Neuronal stem cell (in vitro differentiated cells): ENCODE measurements at regions not wholly inside any gene's neighbourhood (a gene's known extent, or its start where the extent isn't known, plus 50 kb on each side); places are given as distances from the start of the nearest gene placed in this dataset.

Experiments used
- DNase-seq: peaks from one replicate; pipeline ENCODE4 v3.0.0-alpha.2; 2013; ENCODE audit warnings: low spot score
- H2AFZ ChIP-seq: one replicate; pipeline ENCODE4 v1.6.1; 2013; ENCODE audit warnings: mild to moderate bottlenecking, low read length, inconsistent platforms
- H2AK5ac ChIP-seq: 2 replicates; pipeline ENCODE4 v1.6.1; 2013; ENCODE audit warnings: low read depth, mild to moderate bottlenecking, inconsistent platforms, low read length, moderate library complexity, mixed read lengths
- H2BK120ac ChIP-seq: 2 replicates; pipeline ENCODE4 v1.6.1; 2013; ENCODE audit warnings: low read depth, mild to moderate bottlenecking, inconsistent platforms, low read length, moderate library complexity, mixed read lengths
- H2BK12ac ChIP-seq: one replicate; pipeline ENCODE4 v1.6.1; 2013; ENCODE audit warnings: low read length, inconsistent platforms
- H2BK15ac ChIP-seq: 2 replicates; pipeline ENCODE4 v1.6.1; 2013; ENCODE audit warnings: mild to moderate bottlenecking, low read length, inconsistent platforms, mixed read lengths
- H2BK5ac ChIP-seq: one replicate; pipeline ENCODE4 v1.6.1; 2013; ENCODE audit warnings: inconsistent platforms, mild to moderate bottlenecking, low read length, moderate library complexity
- H3K14ac ChIP-seq: one replicate; pipeline ENCODE4 v1.6.1; 2013; ENCODE audit warnings: low read length, inconsistent platforms
- H3K18ac ChIP-seq: 2 replicates; pipeline ENCODE4 v1.6.1; 2013; ENCODE audit warnings: low read length, inconsistent platforms
- H3K23ac ChIP-seq: 2 replicates; pipeline ENCODE4 v1.6.1; 2013; ENCODE audit warnings: low read depth, mild to moderate bottlenecking, mixed read lengths, low read length, inconsistent platforms; ENCODE audit not compliant: poor library complexity
- H3K27ac ChIP-seq: replicated peaks from 3 replicates; pipeline ENCODE4 v1.5.1; 2013; ENCODE audit warnings: low read length, inconsistent platforms
- H3K27me3 ChIP-seq, 3 experiments: 2 replicates each; pipeline ENCODE4 v1.6.1; 2013; ENCODE audit warnings: low read length in 3 of 3, mild to moderate bottlenecking in 2 of 3, inconsistent platforms in 1 of 3, low read depth in 1 of 3, mixed read lengths in 1 of 3, moderate library complexity in 1 of 3; ENCODE audit not compliant: control insufficient read depth in 3 of 3, insufficient read depth in 3 of 3
- H3K36me3 ChIP-seq, 2 donors: replicated peaks in 1 of 2; 2 replicates each; pipeline ENCODE4 v1.6.1; 2013; ENCODE audit warnings: low read length in 2 of 2; ENCODE audit not compliant: control insufficient read depth in 2 of 2, insufficient read depth in 2 of 2
- H3K4ac ChIP-seq: 2 replicates; pipeline ENCODE4 v1.6.1; 2013; ENCODE audit warnings: inconsistent platforms, mild to moderate bottlenecking, low read length, moderate library complexity
- H3K4me1 ChIP-seq, 2 donors: 1 replicate in 1 of 2; 2 replicates in 1 of 2; pipeline ENCODE4 v1.6.1; 2013; ENCODE audit warnings: low read length in 2 of 2, low read depth in 1 of 2; ENCODE audit not compliant: control insufficient read depth in 2 of 2, insufficient read depth in 1 of 2
- H3K4me2 ChIP-seq: one replicate; pipeline ENCODE4 v1.6.1; 2013; ENCODE audit warnings: mild to moderate bottlenecking, low read length, inconsistent platforms; ENCODE audit not compliant: insufficient read depth, poor library complexity, severe bottlenecking
- H3K4me3 ChIP-seq, 2 donors: 2 replicates each; pipeline ENCODE4 v1.5.1; 2013; ENCODE audit warnings: low read length in 2 of 2, mild to moderate bottlenecking in 2 of 2, inconsistent platforms in 1 of 2, moderate library complexity in 1 of 2
- H3K79me1 ChIP-seq: one replicate; pipeline ENCODE4 v1.6.1; 2013; ENCODE audit warnings: low read depth, mild to moderate bottlenecking, inconsistent platforms, low read length, moderate library complexity
- H3K9ac ChIP-seq: one replicate; pipeline ENCODE4 v1.6.1; 2013; ENCODE audit warnings: mild to moderate bottlenecking, low read depth, low read length, inconsistent platforms; ENCODE audit not compliant: poor library complexity
- H3K9me3 ChIP-seq, 2 donors: replicated peaks in 1 of 2; 2 replicates each; pipeline versions ENCODE3 to v1.6.1; 2013; ENCODE audit warnings: low read length in 2 of 2, mild to moderate bottlenecking in 2 of 2, inconsistent platforms in 1 of 2, low read depth in 1 of 2, mixed read lengths in 1 of 2, moderate library complexity in 1 of 2; ENCODE audit not compliant: control insufficient read depth in 2 of 2, insufficient read depth in 1 of 2
- H4K8ac ChIP-seq: one replicate; pipeline ENCODE4 v1.6.1; 2013; ENCODE audit warnings: low read depth, mild to moderate bottlenecking, inconsistent platforms, low read length, moderate library complexity
- H4K91ac ChIP-seq: one replicate; pipeline ENCODE4 v1.6.1; 2013; ENCODE audit warnings: low read length, low read depth, mild to moderate bottlenecking, inconsistent platforms; ENCODE audit not compliant: poor library complexity
- WGBS, 2 donors: extraction: QIAGEN DNeasy Blood & Tissue Kit; methylation state at CpG; one replicate each; pipeline ENCODE4 v1.1.7; 2013; ENCODE audit warnings: missing lambda C conversion rate in 2 of 2, mixed read lengths in 1 of 2; ENCODE audit not compliant: insufficient read length in 2 of 2, insufficient replicate concordance in 1 of 2; ENCODE audit errors: extremely low coverage in 2 of 2; 5-methylcytosine and 5-hydroxymethylcytosine counted together

DNA sequence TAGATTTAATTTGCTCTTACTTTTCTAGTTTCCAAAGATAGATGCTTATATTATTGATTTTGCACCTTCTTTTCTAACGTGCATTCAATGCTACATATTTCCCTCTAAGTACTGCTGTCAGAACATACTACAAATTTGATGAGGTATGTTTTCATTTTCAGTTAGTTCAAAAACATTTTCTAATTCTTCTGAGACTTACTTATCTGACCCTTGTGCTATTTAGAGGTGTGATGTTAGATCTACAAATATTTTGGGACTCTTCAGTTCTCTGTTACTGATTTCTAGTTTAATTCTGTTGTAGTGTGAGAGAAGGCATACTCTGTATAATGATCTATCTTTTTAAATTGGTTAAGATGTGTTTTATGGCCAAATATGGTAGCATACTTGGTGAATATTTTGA lies 97.8 kb upstream of the TMEM168 start:
- no peak overlapping the region for H2BK5ac ChIP-seq
- no peak overlapping the region for H4K8ac ChIP-seq
- no peak overlapping the region for H2BK15ac ChIP-seq
- no peak overlapping the region for H2BK120ac ChIP-seq
- no peak overlapping the region for H3K27ac ChIP-seq
- no peak overlapping the region for H3K18ac ChIP-seq
- peaks cover 0 to 8% of the 10 kb centered on the region in 2 donors for H3K36me3 ChIP-seq
- no peak overlapping the region for H3K4me3 ChIP-seq
- peaks cover 2 to 7% of the 10 kb centered on the region in 2 donors for H3K4me1 ChIP-seq
- H2AK5ac ChIP-seq: no peak overlapping the region
- DNase-seq: no peak
- no peak overlapping the region for H4K91ac ChIP-seq
- H2AFZ ChIP-seq: no peak overlapping the region
- no peak overlapping the region for H3K4me2 ChIP-seq
- peaks cover 1% of the 10 kb centered on the region for H3K79me1 ChIP-seq
- no peak overlapping the region for H2BK12ac ChIP-seq
- H3K14ac ChIP-seq: no peak overlapping the region
- H3K9ac ChIP-seq: no peak overlapping the region
- no peaks in the 10 kb centered on the region for H3K27me3 ChIP-seq
- no CpG with 5 or more reads among the region's 1 CpG for WGBS, 2 donors
- peaks cover 0 to 5% of the 10 kb centered on the region in 2 donors for H3K9me3 ChIP-seq
- no peak overlapping the region for H3K23ac ChIP-seq
- no peak overlapping the region for H3K4ac ChIP-seq

DNA sequence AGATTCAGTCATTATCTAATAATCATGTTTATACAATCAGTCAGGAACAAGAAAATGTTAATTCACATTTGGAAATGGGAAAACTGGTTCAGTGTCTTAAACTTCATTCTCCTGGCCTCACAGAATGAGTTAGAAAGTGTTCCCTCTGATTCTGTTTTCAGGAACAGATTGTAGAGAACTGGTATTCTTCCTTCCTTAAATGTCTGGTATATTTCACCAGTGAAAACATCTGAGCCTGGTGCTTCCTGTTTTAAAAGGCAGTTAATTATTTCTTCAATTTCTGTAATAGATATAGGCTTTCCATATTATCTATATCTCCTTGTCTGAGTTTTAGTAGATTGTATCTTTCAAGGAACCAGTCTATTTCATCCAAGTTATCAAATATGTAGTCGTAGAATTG lies 97.1 kb upstream of the TMEM168 start:
- H2AK5ac ChIP-seq: no peak overlapping the region
- no CpG with 5 or more reads among the region's 1 CpG for WGBS, 2 donors

DNA sequence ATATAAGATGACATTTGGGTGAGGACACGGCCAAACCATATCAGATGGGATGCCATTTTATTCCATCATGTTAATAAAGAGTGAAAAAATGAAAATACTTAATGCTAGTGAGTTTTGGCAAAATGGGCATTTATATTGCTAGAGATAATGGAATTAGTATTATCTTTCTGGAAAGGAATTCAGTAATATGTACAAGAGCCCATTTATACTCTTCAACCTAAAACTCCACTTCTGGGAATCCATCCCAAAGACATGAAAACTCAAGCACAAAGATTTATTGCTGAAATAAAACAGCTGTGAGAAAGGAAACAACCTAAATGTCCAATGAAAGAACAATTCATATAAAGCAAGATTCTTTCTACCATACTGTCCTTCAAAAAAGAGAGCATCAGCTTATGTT lies 96.0 kb upstream of the TMEM168 start:
- no CpG with 5 or more reads among the region's 1 CpG for WGBS, 2 donors
- H3K4ac ChIP-seq: no peak overlapping the region
- no peaks in the 10 kb centered on the region for H3K9me3 ChIP-seq
- no peak overlapping the region for H2BK15ac ChIP-seq
- no peak overlapping the region for H2BK5ac ChIP-seq
- H3K4me3 ChIP-seq: no peak overlapping the region
- no peak overlapping the region for H2BK12ac ChIP-seq
- H3K79me1 ChIP-seq: peaks cover 3% of the 10 kb centered on the region
- no peak overlapping the region for H2AK5ac ChIP-seq
- peaks cover 2 to 7% of the 10 kb centered on the region in 2 donors for H3K4me1 ChIP-seq
- no peak overlapping the region for H4K91ac ChIP-seq
- H3K9ac ChIP-seq: no peak overlapping the region
- no peak overlapping the region for H2AFZ ChIP-seq
- H4K8ac ChIP-seq: no peak overlapping the region
- no peak overlapping the region for H2BK120ac ChIP-seq
- no peak overlapping the region for H3K18ac ChIP-seq
- no peaks in the 10 kb centered on the region for H3K27me3 ChIP-seq
- H3K14ac ChIP-seq: no peak overlapping the region
- no peak overlapping the region for H3K23ac ChIP-seq
- H3K4me2 ChIP-seq: no peak overlapping the region
- no peak overlapping the region for H3K27ac ChIP-seq
- DNase-seq: no peak
- H3K36me3 ChIP-seq: no peaks in the 10 kb centered on the region

More for the DNA sequence above, 97.1 kb upstream of the TMEM168 start:
- no peaks in the 10 kb centered on the region for H3K27me3 ChIP-seq
- H2BK5ac ChIP-seq: no peak overlapping the region
- no peak overlapping the region for H3K4ac ChIP-seq
- H2BK15ac ChIP-seq: no peak overlapping the region
- H2BK120ac ChIP-seq: no peak overlapping the region
- H3K36me3 ChIP-seq: peaks cover 0 to 2% of the 10 kb centered on the region in 2 donors
- no peak overlapping the region for H3K9ac ChIP-seq
- no peak overlapping the region for H4K8ac ChIP-seq
- no peak overlapping the region for H3K14ac ChIP-seq
- DNase-seq: no peak
- H3K18ac ChIP-seq: no peak overlapping the region
- no peak overlapping the region for H2BK12ac ChIP-seq
- H4K91ac ChIP-seq: no peak overlapping the region
- no peaks in the 10 kb centered on the region for H3K9me3 ChIP-seq
- no peak overlapping the region for H3K23ac ChIP-seq
- peaks cover 2 to 7% of the 10 kb centered on the region in 2 donors for H3K4me1 ChIP-seq
- H3K79me1 ChIP-seq: peaks cover 1% of the 10 kb centered on the region
- H2AFZ ChIP-seq: no peak overlapping the region
- H3K4me3 ChIP-seq: no peak overlapping the region
- no peak overlapping the region for H3K4me2 ChIP-seq
- H3K27ac ChIP-seq: no peak overlapping the region

DNA sequence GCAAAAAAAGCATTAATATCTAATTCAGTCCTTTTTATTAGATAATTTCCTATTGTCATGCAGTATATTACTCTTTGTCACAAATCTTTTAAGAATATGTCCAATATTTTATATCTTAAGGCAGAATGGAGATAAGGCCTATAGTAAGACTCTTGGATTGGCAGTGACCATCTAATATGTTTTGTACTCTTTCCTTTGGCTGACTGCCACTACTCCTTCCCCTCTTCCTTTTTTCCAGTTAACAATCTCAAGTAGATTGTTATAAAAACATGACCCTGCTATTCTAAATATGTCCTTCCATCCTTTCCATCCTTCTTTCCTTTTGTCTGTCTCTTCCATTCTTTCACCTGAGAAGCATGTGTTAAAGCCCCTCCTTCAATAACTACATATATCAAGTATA lies 92.8 kb upstream of the TMEM168 start:
- DNase-seq: no peak
- Histone ChIP-seq H3K4me3 (no peak overlapping the region), H3K9ac (no peak overlapping the region), H3K27ac (no peak overlapping the region), H3K79me1 (peaks cover 6% of the 10 kb centered on the region), H2BK12ac (no peak overlapping the region), H3K9me3 (no peaks in the 10 kb centered on the region), H3K4me1 (peaks cover 0 to 3% of the 10 kb centered on the region in 2 donors), H2BK5ac (no peak overlapping the region), H4K91ac (no peak overlapping the region), H3K36me3 (no peaks in the 10 kb centered on the region), H3K23ac (no peak overlapping the region), H2BK120ac (no peak overlapping the region), H3K4me2 (no peak overlapping the region), H3K27me3 (no peaks in the 10 kb centered on the region), H2BK15ac (no peak overlapping the region), H2AFZ (no peak overlapping the region), H3K4ac (no peak overlapping the region), H3K18ac (no peak overlapping the region), H3K14ac (no peak overlapping the region), H2AK5ac (no peak overlapping the region), H4K8ac (no peak overlapping the region)
